ENCODE measurements at regions not wholly inside any gene's neighbourhood (a gene's known extent, or its start where the extent isn't known, plus 50 kb on each side); places are given as distances from the start of the nearest gene placed in this dataset.

GRCh38 chr5:142245786-142246185, 79.0 kb downstream of the SPRY4 start:
- DNase-seq, result no peak
- no peak overlapping the region for H3K27ac ChIP-seq (ENCODE audit: low read length)
- H3K4me3 ChIP-seq (ENCODE audit: low read length), result no peak overlapping the region

GRCh38 chr5:142244440-142244839, 80.4 kb downstream of the SPRY4 start:
- TF ChIP-seq CTCF (IDR thresholded peaks at IDR 0.05), result no peak

More at GRCh38 chr5:142245786-142246185, 79.0 kb downstream of the SPRY4 start:
- Histone ChIP-seq H3K4me1 (ENCODE audit: control insufficient read depth, insufficient read depth, low read length) (no peaks in the 10 kb centered on the region), H3K9me3 (ENCODE audit: control insufficient read depth, insufficient read depth, low read length) (no peaks in the 10 kb centered on the region), H3K36me3 (ENCODE audit: control insufficient read depth, insufficient read depth, low read length) (no peaks in the 10 kb centered on the region), H3K27me3 (ENCODE audit: control insufficient read depth, insufficient read depth, low read length) (no peaks in the 10 kb centered on the region)
- 77% methylated on average over 5 of the region's 5 CpGs for WGBS (ENCODE audit: insufficient coverage)
- intact Hi-C loops (cut with micrococcal nuclease), result no loop called here
- no peak overlapping the region for H3K4me3 Mint-ChIP-seq
- peaks cover 0 to 3% of the 10 kb centered on the region in 2 donors for H3K27me3 Mint-ChIP-seq (ENCODE audit: low read depth in 2 of 2)
- H3K9me3 Mint-ChIP-seq, result no peaks in the 10 kb centered on the region
- H3K36me3 Mint-ChIP-seq, result no peaks in the 10 kb centered on the region
- TF ChIP-seq CTCF (IDR thresholded peaks at IDR 0.05), result no peak
- ATAC-seq, result no peak
- no peak overlapping the region for H3K27ac Mint-ChIP-seq
- no peaks in the 10 kb centered on the region for H3K4me1 Mint-ChIP-seq

DNA sequence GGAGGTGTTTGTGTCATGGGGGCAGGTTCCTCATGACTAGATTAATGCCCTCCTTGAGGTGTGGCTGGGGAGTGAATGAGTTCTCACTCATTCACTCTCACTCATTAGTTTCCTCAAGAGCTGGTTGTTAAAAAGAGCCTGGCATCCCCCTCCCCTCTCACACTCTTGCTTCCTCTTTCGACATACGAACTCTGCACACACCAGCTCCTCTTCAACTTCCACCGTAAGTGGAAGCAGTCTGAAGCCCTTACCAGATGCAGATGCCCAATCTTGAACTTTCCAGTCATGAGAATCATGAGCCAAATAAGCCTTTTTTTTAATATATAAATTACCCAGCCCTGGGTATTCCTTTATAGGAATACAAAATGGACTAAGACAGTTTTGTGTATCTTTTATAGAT, 82.5 kb downstream of the SPRY4 start:
- H3K36me3 Mint-ChIP-seq, result no peaks in the 10 kb centered on the region
- intact Hi-C loops (cut with micrococcal nuclease), result no loop called here

More at GRCh38 chr5:142244440-142244839, 80.4 kb downstream of the SPRY4 start:
- Mint-ChIP-seq H3K4me3 (no peak overlapping the region), H3K9me3 (no peaks in the 10 kb centered on the region), H3K27ac (no peak overlapping the region), H3K36me3 (no peaks in the 10 kb centered on the region), H3K4me1 (no peaks in the 10 kb centered on the region), H3K27me3 (ENCODE audit: low read depth in 2 of 2) (peaks cover 0 to 3% of the 10 kb centered on the region in 2 donors)
- Histone ChIP-seq H3K36me3 (ENCODE audit: control insufficient read depth, insufficient read depth, low read length) (no peaks in the 10 kb centered on the region), H3K9me3 (ENCODE audit: control insufficient read depth, insufficient read depth, low read length) (no peaks in the 10 kb centered on the region), H3K27me3 (ENCODE audit: control insufficient read depth, insufficient read depth, low read length) (no peaks in the 10 kb centered on the region), H3K4me1 (ENCODE audit: control insufficient read depth, insufficient read depth, low read length) (no peaks in the 10 kb centered on the region), H3K27ac (ENCODE audit: low read length) (no peak overlapping the region), H3K4me3 (ENCODE audit: low read length) (no peak overlapping the region)
- ATAC-seq (no peak), DNase-seq (no peak)
- intact Hi-C loops (cut with micrococcal nuclease), result no loop called here
- 91% methylated on average over 1 of the region's 1 CpG for WGBS (ENCODE audit: insufficient coverage)

More for the DNA sequence above, 82.5 kb downstream of the SPRY4 start:
- Histone ChIP-seq H3K9me3 (ENCODE audit: control insufficient read depth, insufficient read depth, low read length) (no peaks in the 10 kb centered on the region), H3K27me3 (ENCODE audit: control insufficient read depth, insufficient read depth, low read length) (no peaks in the 10 kb centered on the region), H3K4me1 (ENCODE audit: control insufficient read depth, insufficient read depth, low read length) (no peaks in the 10 kb centered on the region), H3K36me3 (ENCODE audit: control insufficient read depth, insufficient read depth, low read length) (no peaks in the 10 kb centered on the region), H3K27ac (ENCODE audit: low read length) (no peak overlapping the region), H3K4me3 (ENCODE audit: low read length) (no peak overlapping the region)
- peaks cover 0 to 3% of the 10 kb centered on the region in 2 donors for H3K27me3 Mint-ChIP-seq (ENCODE audit: low read depth in 2 of 2)
- H3K4me3 Mint-ChIP-seq, result no peak overlapping the region
- WGBS (ENCODE audit: insufficient coverage), result 47% methylated on average over 3 of the region's 3 CpGs
- H3K27ac Mint-ChIP-seq, result no peak overlapping the region
- no peaks in the 10 kb centered on the region for H3K9me3 Mint-ChIP-seq
- ATAC-seq (no peak), DNase-seq (no peak)
- TF ChIP-seq CTCF (IDR thresholded peaks at IDR 0.05), result no peak
- no peaks in the 10 kb centered on the region for H3K4me1 Mint-ChIP-seq

Measured in natural killer cell (primary cell).